22Rv1 (cell line): ENCODE measurements at regions not wholly inside any gene's neighbourhood (a gene's known extent, or its start where the extent isn't known, plus 50 kb on each side); places are given as distances from the start of the nearest gene placed in this dataset.
"Not testable (repeated sequence)": the region's sequence is repeated elsewhere in the genome, so short reads cannot be mapped to it uniquely, and the experiment has no call there.

Source experiments
- ZFX ChIP-seq: fragments of 450-650 bp; IDR thresholded peaks from 2 replicates; pipeline ENCODE4 v1.6.1; 2017; ENCODE audit warnings: antibody characterized with exemption, borderline replicate concordance
- TF ChIP-seq, protein P1 (sequence below): fragments of 450-650 bp; IDR thresholded peaks from 2 replicates; pipeline ENCODE4 v1.5.1; 2017; ENCODE audit warnings: mild to moderate bottlenecking

- TF ChIP-seq, protein P1, sequence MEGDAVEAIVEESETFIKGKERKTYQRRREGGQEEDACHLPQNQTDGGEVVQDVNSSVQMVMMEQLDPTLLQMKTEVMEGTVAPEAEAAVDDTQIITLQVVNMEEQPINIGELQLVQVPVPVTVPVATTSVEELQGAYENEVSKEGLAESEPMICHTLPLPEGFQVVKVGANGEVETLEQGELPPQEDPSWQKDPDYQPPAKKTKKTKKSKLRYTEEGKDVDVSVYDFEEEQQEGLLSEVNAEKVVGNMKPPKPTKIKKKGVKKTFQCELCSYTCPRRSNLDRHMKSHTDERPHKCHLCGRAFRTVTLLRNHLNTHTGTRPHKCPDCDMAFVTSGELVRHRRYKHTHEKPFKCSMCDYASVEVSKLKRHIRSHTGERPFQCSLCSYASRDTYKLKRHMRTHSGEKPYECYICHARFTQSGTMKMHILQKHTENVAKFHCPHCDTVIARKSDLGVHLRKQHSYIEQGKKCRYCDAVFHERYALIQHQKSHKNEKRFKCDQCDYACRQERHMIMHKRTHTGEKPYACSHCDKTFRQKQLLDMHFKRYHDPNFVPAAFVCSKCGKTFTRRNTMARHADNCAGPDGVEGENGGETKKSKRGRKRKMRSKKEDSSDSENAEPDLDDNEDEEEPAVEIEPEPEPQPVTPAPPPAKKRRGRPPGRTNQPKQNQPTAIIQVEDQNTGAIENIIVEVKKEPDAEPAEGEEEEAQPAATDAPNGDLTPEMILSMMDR: not testable (repeated sequence)
- not testable (repeated sequence) for TF ChIP-seq ZFX
These were observed 69.1 kb upstream of the PLGLB2 start for GRCh38 chr2:87678742-87679173.
